ENCODE measurements at regions not wholly inside any gene's neighbourhood (a gene's known extent, or its start where the extent isn't known, plus 50 kb on each side); places are given as distances from the start of the nearest gene placed in this dataset.
"Not testable (repeated sequence)": the region's sequence is repeated elsewhere in the genome, so short reads cannot be mapped to it uniquely, and the experiment has no call there.

DNA sequence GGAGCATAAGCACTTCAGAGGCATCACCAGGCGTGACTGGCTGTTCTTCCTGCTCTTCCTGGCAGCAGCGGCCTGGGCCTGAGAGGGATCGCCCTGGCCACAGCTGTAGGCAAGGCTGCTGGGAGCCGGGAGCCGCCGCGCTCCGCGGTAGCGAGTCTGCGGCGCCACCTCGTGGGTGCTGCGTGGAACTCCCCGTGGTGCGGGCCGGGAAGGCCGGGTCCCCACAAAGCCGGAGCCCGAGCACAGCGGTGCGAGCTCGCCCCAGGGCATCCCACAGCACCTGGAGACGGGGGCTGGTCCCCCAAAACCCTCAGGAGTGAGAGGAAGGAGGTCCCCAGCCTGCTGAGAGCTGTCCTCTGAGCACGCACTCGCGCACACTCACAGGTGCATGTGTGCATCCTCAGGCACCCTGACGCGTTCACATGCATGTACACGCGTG lies 1546.5 kb downstream of the RPIA start:
- H3K9me2 ChIP-seq (ENCODE audit: low read depth, low read length); H3K9me3 ChIP-seq (ENCODE audit: low read length); H3K4me3 ChIP-seq (ENCODE audit: low read depth, low read length, poor library complexity, severe bottlenecking); H3K36me3 ChIP-seq (ENCODE audit: insufficient read depth, low read length); H3K79me2 ChIP-seq (ENCODE audit: insufficient read depth, low read length); H3F3A ChIP-seq (ENCODE audit: insufficient read depth, low read length); H2AFZ ChIP-seq (ENCODE audit: low read length); H3K27me3 ChIP-seq (ENCODE audit: insufficient read depth, low read length); H4K20me1 ChIP-seq (ENCODE audit: insufficient read depth, low read length); H3K27ac ChIP-seq (ENCODE audit: low read depth, low read length, poor library complexity, severe bottlenecking); H3K4me2 ChIP-seq (ENCODE audit: low read length); H3K9ac ChIP-seq (ENCODE audit: low read length); H3K4me1 ChIP-seq (ENCODE audit: insufficient read depth, low read length, severe bottlenecking): not testable (repeated sequence)
- TF ChIP-seq, protein P1, sequence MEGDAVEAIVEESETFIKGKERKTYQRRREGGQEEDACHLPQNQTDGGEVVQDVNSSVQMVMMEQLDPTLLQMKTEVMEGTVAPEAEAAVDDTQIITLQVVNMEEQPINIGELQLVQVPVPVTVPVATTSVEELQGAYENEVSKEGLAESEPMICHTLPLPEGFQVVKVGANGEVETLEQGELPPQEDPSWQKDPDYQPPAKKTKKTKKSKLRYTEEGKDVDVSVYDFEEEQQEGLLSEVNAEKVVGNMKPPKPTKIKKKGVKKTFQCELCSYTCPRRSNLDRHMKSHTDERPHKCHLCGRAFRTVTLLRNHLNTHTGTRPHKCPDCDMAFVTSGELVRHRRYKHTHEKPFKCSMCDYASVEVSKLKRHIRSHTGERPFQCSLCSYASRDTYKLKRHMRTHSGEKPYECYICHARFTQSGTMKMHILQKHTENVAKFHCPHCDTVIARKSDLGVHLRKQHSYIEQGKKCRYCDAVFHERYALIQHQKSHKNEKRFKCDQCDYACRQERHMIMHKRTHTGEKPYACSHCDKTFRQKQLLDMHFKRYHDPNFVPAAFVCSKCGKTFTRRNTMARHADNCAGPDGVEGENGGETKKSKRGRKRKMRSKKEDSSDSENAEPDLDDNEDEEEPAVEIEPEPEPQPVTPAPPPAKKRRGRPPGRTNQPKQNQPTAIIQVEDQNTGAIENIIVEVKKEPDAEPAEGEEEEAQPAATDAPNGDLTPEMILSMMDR (IDR thresholded peaks at IDR 0.05; ENCODE audit: low read length) = peak; percentile 53; the same call in 1 of the 2 replicates

DNA sequence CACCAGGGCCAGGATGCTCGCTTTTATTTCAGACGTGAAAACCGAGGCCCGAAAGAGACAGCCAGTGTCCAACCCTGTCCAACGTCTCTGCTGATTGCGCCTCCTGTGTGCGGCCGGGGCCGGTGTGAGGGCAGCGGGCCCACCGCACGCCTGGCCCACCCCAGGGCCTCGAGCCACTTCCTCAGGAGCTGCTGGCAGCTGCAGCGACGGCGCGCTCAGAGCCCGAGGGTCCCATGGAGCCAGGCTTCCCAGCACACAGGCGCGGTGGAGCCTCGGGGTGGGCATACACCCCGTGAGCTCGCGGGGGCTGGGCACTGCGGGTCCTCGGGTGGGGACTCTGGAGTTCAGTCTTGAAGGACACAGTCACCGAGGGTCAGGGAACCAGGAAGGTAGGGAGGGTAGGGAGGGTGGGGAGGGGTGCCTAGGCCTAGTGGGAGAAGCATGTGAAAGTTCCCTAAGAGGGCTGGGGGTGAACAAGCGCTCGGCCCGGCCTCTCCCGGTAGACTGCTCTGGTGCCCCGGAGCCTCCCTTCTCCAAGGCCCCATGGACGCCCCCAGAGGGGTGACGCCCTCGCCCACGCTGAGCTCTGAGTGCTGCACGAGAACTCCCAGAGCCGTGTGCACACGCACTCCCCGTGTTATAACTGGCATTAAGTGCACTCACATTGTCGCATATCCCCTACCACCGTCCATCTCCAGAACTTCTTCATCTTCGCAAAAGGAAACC lies 1547.2 kb downstream of the RPIA start:
- H4K20me1 ChIP-seq (ENCODE audit: insufficient read depth, low read length); H3K4me2 ChIP-seq (ENCODE audit: low read length); H3K4me1 ChIP-seq (ENCODE audit: insufficient read depth, low read length, severe bottlenecking); H3K9me3 ChIP-seq (ENCODE audit: low read length); H3K9ac ChIP-seq (ENCODE audit: low read length); H3K27ac ChIP-seq (ENCODE audit: low read depth, low read length, poor library complexity, severe bottlenecking); H3K4me3 ChIP-seq (ENCODE audit: low read depth, low read length, poor library complexity, severe bottlenecking); H3K9me2 ChIP-seq (ENCODE audit: low read depth, low read length); H3K79me2 ChIP-seq (ENCODE audit: insufficient read depth, low read length); H3F3A ChIP-seq (ENCODE audit: insufficient read depth, low read length); H2AFZ ChIP-seq (ENCODE audit: low read length); H3K36me3 ChIP-seq (ENCODE audit: insufficient read depth, low read length); H3K27me3 ChIP-seq (ENCODE audit: insufficient read depth, low read length): not testable (repeated sequence)

DNA sequence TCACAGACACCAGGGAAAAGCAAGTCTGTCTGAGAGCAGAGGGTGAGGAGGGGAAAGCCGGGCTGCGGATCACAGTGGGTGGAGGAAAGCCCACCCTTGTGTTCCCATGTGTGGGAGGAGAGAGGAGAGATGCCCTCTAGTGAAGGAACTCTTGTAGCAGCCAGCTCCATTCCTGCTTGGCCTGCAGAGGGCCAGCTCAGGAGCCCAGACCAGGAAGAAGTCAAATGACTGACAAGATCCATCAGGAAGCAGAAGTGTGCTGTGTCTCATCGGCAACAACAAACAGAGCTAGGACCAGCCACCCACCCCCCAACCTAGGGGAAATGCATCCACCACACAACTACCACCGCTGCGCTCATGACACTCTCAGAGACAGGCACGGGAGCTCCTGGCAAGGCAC lies 1548.3 kb downstream of the RPIA start:
- not testable (repeated sequence) for H3K79me2 ChIP-seq (ENCODE audit: insufficient read depth, low read length); H3K4me1 ChIP-seq (ENCODE audit: insufficient read depth, low read length, severe bottlenecking); H3K9ac ChIP-seq (ENCODE audit: low read length); H3F3A ChIP-seq (ENCODE audit: insufficient read depth, low read length); H3K9me2 ChIP-seq (ENCODE audit: low read depth, low read length); H3K27me3 ChIP-seq (ENCODE audit: insufficient read depth, low read length); H3K9me3 ChIP-seq (ENCODE audit: low read length); H3K36me3 ChIP-seq (ENCODE audit: insufficient read depth, low read length); H3K4me3 ChIP-seq (ENCODE audit: low read depth, low read length, poor library complexity, severe bottlenecking); H2AFZ ChIP-seq (ENCODE audit: low read length); H3K4me2 ChIP-seq (ENCODE audit: low read length); H4K20me1 ChIP-seq (ENCODE audit: insufficient read depth, low read length); H3K27ac ChIP-seq (ENCODE audit: low read depth, low read length, poor library complexity, severe bottlenecking)

DNA sequence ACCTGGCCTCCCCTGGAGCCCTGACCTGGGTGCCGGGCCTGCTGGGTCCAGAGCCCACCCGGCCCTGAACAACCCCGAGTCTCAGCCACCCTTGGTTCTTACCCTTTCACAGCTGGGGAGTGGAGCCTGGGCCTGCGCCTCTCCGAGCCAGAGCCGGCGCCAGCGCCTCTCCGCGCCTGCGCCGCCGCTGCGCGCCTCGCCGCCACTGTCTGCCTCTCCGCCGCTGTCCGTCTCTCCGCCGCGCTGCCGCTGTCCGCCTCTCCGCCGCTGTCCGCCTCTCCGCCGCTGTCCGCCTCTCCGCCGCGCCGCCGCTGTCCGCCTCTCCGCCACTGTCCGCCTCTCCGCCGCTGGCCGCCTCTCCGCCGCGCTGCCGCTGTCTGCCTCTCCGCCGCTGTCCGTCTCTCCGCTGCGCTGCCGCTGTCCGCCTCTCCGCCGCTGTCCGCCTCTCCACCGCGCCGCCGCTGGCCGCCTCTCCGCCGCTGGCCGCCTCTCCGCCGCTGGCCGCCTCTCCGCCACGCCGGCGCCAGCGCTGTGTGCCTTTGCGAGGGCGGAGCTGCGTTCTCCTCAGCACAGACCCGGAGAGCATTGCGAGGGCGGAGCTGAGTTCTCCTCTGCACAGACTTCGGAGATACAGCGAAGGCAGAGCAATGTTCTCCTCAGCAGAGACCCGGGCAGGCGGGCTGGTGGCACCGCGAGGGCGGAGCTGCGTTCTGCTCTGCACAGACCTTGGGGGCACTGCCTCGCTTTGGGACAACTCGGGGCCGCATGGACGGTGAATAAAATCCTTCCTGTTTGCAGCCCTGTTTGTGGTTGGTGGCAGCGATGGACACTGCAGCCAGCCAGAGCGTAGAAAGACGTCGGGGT lies 1553.7 kb downstream of the RPIA start:
- H3K27me3 ChIP-seq (ENCODE audit: insufficient read depth, low read length); H3K9ac ChIP-seq (ENCODE audit: low read length); H3K9me3 ChIP-seq (ENCODE audit: low read length); H3K79me2 ChIP-seq (ENCODE audit: insufficient read depth, low read length); H3K27ac ChIP-seq (ENCODE audit: low read depth, low read length, poor library complexity, severe bottlenecking); H3K36me3 ChIP-seq (ENCODE audit: insufficient read depth, low read length); H3K4me1 ChIP-seq (ENCODE audit: insufficient read depth, low read length, severe bottlenecking); H3K9me2 ChIP-seq (ENCODE audit: low read depth, low read length); H3F3A ChIP-seq (ENCODE audit: insufficient read depth, low read length); H4K20me1 ChIP-seq (ENCODE audit: insufficient read depth, low read length); H2AFZ ChIP-seq (ENCODE audit: low read length); H3K4me3 ChIP-seq (ENCODE audit: low read depth, low read length, poor library complexity, severe bottlenecking); H3K4me2 ChIP-seq (ENCODE audit: low read length): not testable (repeated sequence)

DNA sequence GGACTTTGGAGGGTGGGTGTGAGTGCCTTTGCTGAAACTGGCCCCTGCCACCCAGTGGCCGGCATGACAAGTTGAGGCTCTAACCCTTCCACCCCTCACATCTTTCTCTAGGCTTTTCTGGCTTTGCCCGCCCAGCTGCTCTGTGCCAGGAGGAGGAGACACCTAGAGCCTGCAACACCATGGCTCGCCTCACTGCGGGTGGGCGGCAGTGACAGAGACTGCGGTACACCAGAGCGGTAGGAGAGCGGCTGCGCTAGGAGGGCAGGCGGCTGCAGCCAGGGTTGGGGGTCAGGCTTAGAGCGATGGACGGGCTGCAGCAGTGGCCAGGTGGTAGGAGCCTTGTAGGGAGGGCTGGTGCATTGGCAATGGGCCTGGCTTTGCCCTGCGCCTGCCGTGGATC lies 1556.9 kb downstream of the RPIA start:
- H2AFZ ChIP-seq (ENCODE audit: low read length); H4K20me1 ChIP-seq (ENCODE audit: insufficient read depth, low read length); H3K79me2 ChIP-seq (ENCODE audit: insufficient read depth, low read length); H3K9ac ChIP-seq (ENCODE audit: low read length); H3K9me2 ChIP-seq (ENCODE audit: low read depth, low read length); H3K4me2 ChIP-seq (ENCODE audit: low read length); H3K36me3 ChIP-seq (ENCODE audit: insufficient read depth, low read length); H3F3A ChIP-seq (ENCODE audit: insufficient read depth, low read length); H3K27me3 ChIP-seq (ENCODE audit: insufficient read depth, low read length); H3K4me3 ChIP-seq (ENCODE audit: low read depth, low read length, poor library complexity, severe bottlenecking); H3K4me1 ChIP-seq (ENCODE audit: insufficient read depth, low read length, severe bottlenecking); H3K27ac ChIP-seq (ENCODE audit: low read depth, low read length, poor library complexity, severe bottlenecking); H3K9me3 ChIP-seq (ENCODE audit: low read length): not testable (repeated sequence)

DNA sequence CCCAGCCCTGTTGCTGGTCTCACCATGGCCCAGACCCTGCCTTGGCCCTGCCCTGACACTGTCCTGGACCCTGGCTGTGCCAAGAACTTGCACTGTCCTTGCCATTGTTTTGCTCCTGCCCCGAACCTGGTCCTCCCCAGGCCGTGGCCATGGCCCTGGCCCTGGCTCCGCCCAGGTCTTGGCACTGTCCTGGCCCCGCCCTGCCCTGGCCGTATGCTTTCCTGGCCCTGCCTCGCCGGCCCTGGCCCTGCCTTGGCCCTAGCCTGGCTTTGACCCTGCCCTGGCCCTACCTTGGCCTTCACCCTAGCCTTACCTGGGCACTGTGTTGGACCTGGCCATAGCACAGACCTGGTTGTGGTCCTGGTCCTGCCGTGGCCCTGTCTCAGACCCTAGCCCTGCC lies 1558.9 kb downstream of the RPIA start:
- H3K27me3 ChIP-seq (ENCODE audit: insufficient read depth, low read length); H3K9ac ChIP-seq (ENCODE audit: low read length); H3K27ac ChIP-seq (ENCODE audit: low read depth, low read length, poor library complexity, severe bottlenecking); H3K4me2 ChIP-seq (ENCODE audit: low read length); H3F3A ChIP-seq (ENCODE audit: insufficient read depth, low read length); H3K4me3 ChIP-seq (ENCODE audit: low read depth, low read length, poor library complexity, severe bottlenecking); H3K36me3 ChIP-seq (ENCODE audit: insufficient read depth, low read length); H2AFZ ChIP-seq (ENCODE audit: low read length); H4K20me1 ChIP-seq (ENCODE audit: insufficient read depth, low read length); H3K9me2 ChIP-seq (ENCODE audit: low read depth, low read length); H3K4me1 ChIP-seq (ENCODE audit: insufficient read depth, low read length, severe bottlenecking); H3K79me2 ChIP-seq (ENCODE audit: insufficient read depth, low read length); H3K9me3 ChIP-seq (ENCODE audit: low read length): not testable (repeated sequence)

DNA sequence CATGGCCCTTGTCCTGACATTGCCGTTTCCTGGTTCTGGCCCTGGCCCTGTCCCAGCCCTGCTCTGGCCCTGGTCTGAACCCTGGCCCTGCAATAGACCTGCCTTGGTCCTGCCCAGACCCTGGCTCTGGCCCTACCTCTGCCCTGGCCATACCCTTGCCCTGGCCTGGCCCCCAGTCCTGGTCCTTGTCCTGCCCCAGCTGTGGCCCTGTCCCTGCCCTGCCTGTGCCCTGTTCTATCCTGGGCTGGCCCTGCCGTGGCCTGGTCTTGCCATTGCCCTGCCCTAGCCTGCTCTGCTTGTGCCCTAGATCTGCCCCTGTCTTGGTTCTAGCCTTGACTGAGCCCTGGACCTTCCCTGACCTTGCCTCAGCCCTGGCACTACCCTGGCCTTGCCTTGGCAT lies 1560.1 kb downstream of the RPIA start:
- H3K27ac ChIP-seq (ENCODE audit: low read depth, low read length, poor library complexity, severe bottlenecking); H3K27me3 ChIP-seq (ENCODE audit: insufficient read depth, low read length); H3K9me3 ChIP-seq (ENCODE audit: low read length); H3K79me2 ChIP-seq (ENCODE audit: insufficient read depth, low read length); H3F3A ChIP-seq (ENCODE audit: insufficient read depth, low read length); H3K9ac ChIP-seq (ENCODE audit: low read length); H3K36me3 ChIP-seq (ENCODE audit: insufficient read depth, low read length); H3K4me3 ChIP-seq (ENCODE audit: low read depth, low read length, poor library complexity, severe bottlenecking); H4K20me1 ChIP-seq (ENCODE audit: insufficient read depth, low read length); H3K4me2 ChIP-seq (ENCODE audit: low read length); H2AFZ ChIP-seq (ENCODE audit: low read length); H3K4me1 ChIP-seq (ENCODE audit: insufficient read depth, low read length, severe bottlenecking); H3K9me2 ChIP-seq (ENCODE audit: low read depth, low read length): not testable (repeated sequence)
